ENCODE measurements at regions not wholly inside any gene's neighbourhood (a gene's known extent, or its start where the extent isn't known, plus 50 kb on each side); places are given as distances from the start of the nearest gene placed in this dataset.

- DNase-seq (ENCODE audit: insufficient read length, low spot score) (no peak), FAIRE-seq (no peak)
- TF ChIP-seq CTCF (IDR thresholded peaks at IDR 0.05; ENCODE audit: insufficient read depth, missing control alignments): no peak
Observed at GRCh38 chr18:2172881-2173280, 398.4 kb downstream of the METTL4 start.

- TF ChIP-seq CTCF (IDR thresholded peaks at IDR 0.05; ENCODE audit: insufficient read depth, missing control alignments): no peak
- FAIRE-seq: no peak
- DNase-seq (ENCODE audit: insufficient read length, low spot score): no peak
Observed at GRCh38 chr18:2173486-2173885, 397.8 kb downstream of the METTL4 start.

- DNase-seq (ENCODE audit: insufficient read length, low spot score) (no peak), FAIRE-seq (no peak)
- no peak for TF ChIP-seq CTCF (IDR thresholded peaks at IDR 0.05; ENCODE audit: insufficient read depth, missing control alignments)
Observed at GRCh38 chr18:2178036-2178435, 393.3 kb downstream of the METTL4 start.

- TF ChIP-seq CTCF (IDR thresholded peaks at IDR 0.05; ENCODE audit: insufficient read depth, missing control alignments): no peak
- no peak for FAIRE-seq
- DNase-seq (ENCODE audit: insufficient read length, low spot score): no peak
Observed at GRCh38 chr18:2179498-2180183, 391.7 kb downstream of the METTL4 start.

GRCh38 chr18:2180586-2180985 lies 390.7 kb downstream of the METTL4 start:
- no peak for DNase-seq (ENCODE audit: insufficient read length, low spot score)
- FAIRE-seq: no peak

GRCh38 chr18:2183432-2183831 lies 387.9 kb downstream of the METTL4 start:
- DNase-seq (ENCODE audit: insufficient read length, low spot score) (no peak), FAIRE-seq (no peak)
- no peak for TF ChIP-seq CTCF (IDR thresholded peaks at IDR 0.05; ENCODE audit: insufficient read depth, missing control alignments)

More at GRCh38 chr18:2180586-2180985, 390.7 kb downstream of the METTL4 start:
- TF ChIP-seq CTCF (IDR thresholded peaks at IDR 0.05; ENCODE audit: insufficient read depth, missing control alignments): no peak

GRCh38 chr18:2186967-2187366 lies 384.3 kb downstream of the METTL4 start:
- no peak for DNase-seq (ENCODE audit: insufficient read length, low spot score)
- no peak for FAIRE-seq
- TF ChIP-seq CTCF (IDR thresholded peaks at IDR 0.05; ENCODE audit: insufficient read depth, missing control alignments): no peak

Data from D721Med (cell line).